ENCODE measurements at regions not wholly inside any gene's neighbourhood (a gene's known extent, or its start where the extent isn't known, plus 50 kb on each side); places are given as distances from the start of the nearest gene placed in this dataset.

- CTCF ChIA-PET (ENCODE audit: low intra/inter-chr PET ratio): no interaction called here
- H3K9me1 ChIP-seq (ENCODE audit: control insufficient read depth, insufficient read depth, low read length): no peaks in the 10 kb centered on the region
- ATAC-seq (no peak), FAIRE-seq (no peak), DNase-seq (ENCODE audit: extremely low read depth in 1 of 4, low spot score in 3 of 4) (no peak)
- H4K20me1 ChIP-seq (replicated peaks; ENCODE audit: control insufficient read depth, insufficient read depth, low read length): no peaks in the 10 kb centered on the region
- no peak overlapping the region for H3K4me3 ChIP-seq
- H3K27me3 ChIP-seq (ENCODE audit: control insufficient read depth in 2 of 2, insufficient read depth in 2 of 2, low read length in 2 of 2): no peaks in the 10 kb centered on the region
- no peak overlapping the region for H3K9ac ChIP-seq (ENCODE audit: insufficient read depth in 1 of 2, low read depth in 2 of 2, low read length in 2 of 2)
- POLR2A ChIA-PET: no interaction called here
- no TSS peak for BruUV-seq (replicated peaks)
- no peaks in the 10 kb centered on the region; the same call in 1 of the 2 replicates for H3K9me3 ChIP-seq (replicated peaks; ENCODE audit: control insufficient read depth, insufficient read depth, low read depth, low read length)
- H3K79me2 ChIP-seq (ENCODE audit: control insufficient read depth, insufficient read depth, low read length): no peaks in the 10 kb centered on the region
- H2AFZ ChIP-seq (ENCODE audit: low read depth, low read length): no peak overlapping the region
- intact Hi-C loops (cut with micrococcal nuclease): no loop called here
- H3K27ac ChIP-seq (ENCODE audit: extremely low read depth, low read depth, low read length): no peak overlapping the region
- no peak overlapping the region for H3K4me2 ChIP-seq (ENCODE audit: insufficient read depth, low read length)
- H3K4me1 ChIP-seq (replicated peaks in 1 of 2; ENCODE audit: control insufficient read depth in 2 of 2, insufficient read depth in 2 of 2, low read length in 2 of 2): no peaks in the 10 kb centered on the region
- in situ Hi-C loops (cut with MboI): no loop called here
- H3K36me3 ChIP-seq (ENCODE audit: control insufficient read depth, insufficient read depth, low read length): no peaks in the 10 kb centered on the region
- TF ChIP-seq BHLHE40 (IDR thresholded peaks at IDR 0.05; ENCODE audit: low read length) (no peak), PCBP1 (IDR thresholded peaks at IDR 0.05; ENCODE audit: low read depth, low read length, poor library complexity, severe bottlenecking) (no peak), ETV1 (tag; conservative IDR thresholded peaks at IDR 0.05; ENCODE audit: low read depth) (no peak), FOXK1 (CRISPR knock-in tag; IDR thresholded peaks at IDR 0.05; ENCODE audit: borderline replicate concordance) (no peak), ADNP (tag; IDR thresholded peaks at IDR 0.05) (no peak), HBP1 (CRISPR knock-in tag; IDR thresholded peaks at IDR 0.05) (no peak), CSDE1 (IDR thresholded peaks at IDR 0.05) (no peak), PCBP2 (IDR thresholded peaks at IDR 0.05; ENCODE audit: low read depth, low read length, poor library complexity, severe bottlenecking) (no peak), ZNF197 (CRISPR knock-in tag; IDR thresholded peaks at IDR 0.05; ENCODE audit: low read depth) (no peak), RAD21 (CRISPR knock-in tag; conservative IDR thresholded peaks at IDR 0.05 in 1 of 2, IDR thresholded peaks at IDR 0.05 in 1 of 2) (no peak), THRAP3 (IDR thresholded peaks at IDR 0.05; ENCODE audit: borderline replicate concordance) (no peak), POLR2A (conservative IDR thresholded peaks at IDR 0.05) (no peak), ZNF316 (IDR thresholded peaks at IDR 0.05) (peak; percentile 52; the same call in 1 of the 2 replicates), MTA3 (IDR thresholded peaks at IDR 0.05; ENCODE audit: borderline replicate concordance) (no peak), SRSF3 (IDR thresholded peaks at IDR 0.05; ENCODE audit: insufficient read depth, low read length) (no peak)
- TF ChIP-seq, protein P1, sequence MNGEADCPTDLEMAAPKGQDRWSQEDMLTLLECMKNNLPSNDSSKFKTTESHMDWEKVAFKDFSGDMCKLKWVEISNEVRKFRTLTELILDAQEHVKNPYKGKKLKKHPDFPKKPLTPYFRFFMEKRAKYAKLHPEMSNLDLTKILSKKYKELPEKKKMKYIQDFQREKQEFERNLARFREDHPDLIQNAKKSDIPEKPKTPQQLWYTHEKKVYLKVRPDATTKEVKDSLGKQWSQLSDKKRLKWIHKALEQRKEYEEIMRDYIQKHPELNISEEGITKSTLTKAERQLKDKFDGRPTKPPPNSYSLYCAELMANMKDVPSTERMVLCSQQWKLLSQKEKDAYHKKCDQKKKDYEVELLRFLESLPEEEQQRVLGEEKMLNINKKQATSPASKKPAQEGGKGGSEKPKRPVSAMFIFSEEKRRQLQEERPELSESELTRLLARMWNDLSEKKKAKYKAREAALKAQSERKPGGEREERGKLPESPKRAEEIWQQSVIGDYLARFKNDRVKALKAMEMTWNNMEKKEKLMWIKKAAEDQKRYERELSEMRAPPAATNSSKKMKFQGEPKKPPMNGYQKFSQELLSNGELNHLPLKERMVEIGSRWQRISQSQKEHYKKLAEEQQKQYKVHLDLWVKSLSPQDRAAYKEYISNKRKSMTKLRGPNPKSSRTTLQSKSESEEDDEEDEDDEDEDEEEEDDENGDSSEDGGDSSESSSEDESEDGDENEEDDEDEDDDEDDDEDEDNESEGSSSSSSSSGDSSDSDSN (IDR thresholded peaks at IDR 0.05; ENCODE audit: borderline replicate concordance in 1 of 2, low read depth in 2 of 2, low read length in 2 of 2): no peak
- TF ChIP-seq, protein P2, sequence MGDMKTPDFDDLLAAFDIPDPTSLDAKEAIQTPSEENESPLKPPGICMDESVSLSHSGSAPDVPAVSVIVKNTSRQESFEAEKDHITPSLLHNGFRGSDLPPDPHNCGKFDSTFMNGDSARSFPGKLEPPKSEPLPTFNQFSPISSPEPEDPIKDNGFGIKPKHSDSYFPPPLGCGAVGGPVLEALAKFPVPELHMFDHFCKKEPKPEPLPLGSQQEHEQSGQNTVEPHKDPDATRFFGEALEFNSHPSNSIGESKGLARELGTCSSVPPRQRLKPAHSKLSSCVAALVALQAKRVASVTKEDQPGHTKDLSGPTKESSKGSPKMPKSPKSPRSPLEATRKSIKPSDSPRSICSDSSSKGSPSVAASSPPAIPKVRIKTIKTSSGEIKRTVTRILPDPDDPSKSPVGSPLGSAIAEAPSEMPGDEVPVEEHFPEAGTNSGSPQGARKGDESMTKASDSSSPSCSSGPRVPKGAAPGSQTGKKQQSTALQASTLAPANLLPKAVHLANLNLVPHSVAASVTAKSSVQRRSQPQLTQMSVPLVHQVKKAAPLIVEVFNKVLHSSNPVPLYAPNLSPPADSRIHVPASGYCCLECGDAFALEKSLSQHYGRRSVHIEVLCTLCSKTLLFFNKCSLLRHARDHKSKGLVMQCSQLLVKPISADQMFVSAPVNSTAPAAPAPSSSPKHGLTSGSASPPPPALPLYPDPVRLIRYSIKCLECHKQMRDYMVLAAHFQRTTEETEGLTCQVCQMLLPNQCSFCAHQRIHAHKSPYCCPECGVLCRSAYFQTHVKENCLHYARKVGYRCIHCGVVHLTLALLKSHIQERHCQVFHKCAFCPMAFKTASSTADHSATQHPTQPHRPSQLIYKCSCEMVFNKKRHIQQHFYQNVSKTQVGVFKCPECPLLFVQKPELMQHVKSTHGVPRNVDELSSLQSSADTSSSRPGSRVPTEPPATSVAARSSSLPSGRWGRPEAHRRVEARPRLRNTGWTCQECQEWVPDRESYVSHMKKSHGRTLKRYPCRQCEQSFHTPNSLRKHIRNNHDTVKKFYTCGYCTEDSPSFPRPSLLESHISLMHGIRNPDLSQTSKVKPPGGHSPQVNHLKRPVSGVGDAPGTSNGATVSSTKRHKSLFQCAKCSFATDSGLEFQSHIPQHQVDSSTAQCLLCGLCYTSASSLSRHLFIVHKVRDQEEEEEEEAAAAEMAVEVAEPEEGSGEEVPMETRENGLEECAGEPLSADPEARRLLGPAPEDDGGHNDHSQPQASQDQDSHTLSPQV (IDR thresholded peaks at IDR 0.05): no peak
These were observed 1499.8 kb downstream of the OTOL1 start for GRCh38 chr3:162996368-162996767.
